Mucosa of descending colon (tissue), 3 donors: ENCODE measurements at regions not wholly inside any gene's neighbourhood (a gene's known extent, or its start where the extent isn't known, plus 50 kb on each side); places are given as distances from the start of the nearest gene placed in this dataset.

Experiments
- ATAC-seq: fragments of 200-7000 bp; cut with Tn5 transposase; one replicate; pipeline ENCODE4 v1.9.1; 2020; ENCODE audit warnings: mild to moderate bottlenecking, moderate library complexity
- DNase-seq, 3 donors: peaks; one replicate each; pipeline ENCODE4 v3.0.0-alpha.2; 2020
- H3K36me3 ChIP-seq: fragments of 200-600 bp; one replicate; pipeline ENCODE4 v1.8.0; 2021; ENCODE audit warnings: low read depth, mild to moderate bottlenecking
- H3K4me1 ChIP-seq: fragments of 200-600 bp; one replicate; pipeline ENCODE4 v1.8.0; 2021; ENCODE audit warnings: low read depth, mild to moderate bottlenecking
- H3K4me3 ChIP-seq: fragments of 200-600 bp; one replicate; pipeline ENCODE4 v1.8.0; 2021; ENCODE audit warnings: mild to moderate bottlenecking
- H3K9me3 ChIP-seq: fragments of 200-600 bp; one replicate; pipeline ENCODE4 v1.8.0; 2021; ENCODE audit warnings: mild to moderate bottlenecking
- CTCF ChIP-seq: fragments of 200-600 bp; IDR thresholded peaks from one replicate; pipeline ENCODE4 v1.8.0; 2022; ENCODE audit warnings: antibody characterized with exemption, mild to moderate bottlenecking
- intact Hi-C, 2 donors: fragments of 100-400 bp; cut with DNase I in 1 of 2; cut with micrococcal nuclease in 1 of 2; formaldehyde crosslinking; loops; one replicate each; pipeline versions ENCODE4 v1.11.0 to v1.11.1; 2022; cut with DNase I, micrococcal nuclease
- donor health status: DM: no; HTN: no; CAD: no; lungs with moderate emphysema.
- donor health status: DM: no; HTN: no; CAD: no.
- donor health status: DM: no; HTN: yes; CAD: no.

DNA sequence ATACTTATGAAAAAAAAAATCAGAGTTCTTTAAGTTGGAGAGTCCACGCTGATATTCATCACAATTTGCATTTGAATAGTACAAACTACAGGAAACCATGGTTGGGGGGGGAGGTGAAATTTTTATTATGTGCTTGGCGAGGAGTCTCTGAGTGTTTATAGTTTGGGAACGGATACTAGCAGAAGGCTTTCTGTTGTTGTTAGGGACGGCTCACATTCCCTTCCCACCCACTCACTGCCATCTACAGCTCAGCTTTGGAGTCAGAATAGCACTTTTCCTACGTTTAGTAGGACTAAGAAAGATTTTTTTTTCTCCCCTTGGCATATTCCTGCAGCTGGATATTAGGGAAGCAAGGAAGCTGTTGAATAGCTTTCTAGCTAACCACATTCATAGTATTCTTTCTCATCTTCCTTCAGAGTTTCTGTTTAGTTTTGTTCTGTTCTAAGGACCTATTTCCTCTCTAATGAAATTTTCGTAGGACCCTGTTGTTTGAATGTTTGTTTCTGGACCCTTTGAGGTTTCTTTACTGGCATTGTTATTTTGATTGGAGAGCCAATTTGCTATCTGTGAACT lies 235.1 kb upstream of the ZNF217 start:
- ATAC-seq (peak; percentile 54), DNase-seq (peak in 1 of 3 donors; percentile 43)
- Histone ChIP-seq H3K4me3 (no peak overlapping the region), H3K36me3 (no peaks in the 10 kb centered on the region), H3K9me3 (no peaks in the 10 kb centered on the region), H3K4me1 (peaks cover 23% of the 10 kb centered on the region)
- no peak for TF ChIP-seq CTCF
- intact Hi-C loops, result no loop called here

DNA sequence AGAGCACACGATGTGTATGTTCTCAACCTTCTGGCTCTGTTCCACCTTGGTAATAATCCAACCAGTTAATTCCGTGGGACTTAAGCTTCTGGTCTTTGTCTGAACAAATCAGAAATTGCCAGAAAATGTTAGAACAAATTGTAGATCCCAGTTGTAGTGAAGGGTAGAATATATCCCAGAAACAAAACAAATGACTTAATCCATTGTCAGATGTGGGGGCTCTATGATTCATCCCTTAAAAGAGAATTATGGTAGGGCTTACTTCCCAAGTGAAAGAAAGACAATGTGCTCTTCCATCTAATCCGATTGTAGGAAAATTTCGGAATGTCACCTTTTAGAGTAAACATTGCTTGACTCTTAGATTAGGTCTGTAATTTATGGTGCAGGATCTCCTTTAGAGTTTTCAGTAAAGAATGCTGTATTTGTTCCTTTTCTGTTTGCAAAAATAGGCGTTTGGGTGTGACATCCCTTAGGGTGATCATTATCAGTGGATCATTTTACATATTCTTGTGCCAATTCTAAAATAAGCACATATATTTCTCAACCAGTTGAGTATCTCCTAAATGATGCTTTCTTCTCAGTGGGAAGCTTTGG lies 234.5 kb upstream of the ZNF217 start:
- TF ChIP-seq CTCF, result no peak
- Histone ChIP-seq H3K9me3 (no peaks in the 10 kb centered on the region), H3K36me3 (no peaks in the 10 kb centered on the region), H3K4me3 (no peak overlapping the region), H3K4me1 (peaks cover 23% of the 10 kb centered on the region)
- ATAC-seq, result peak; percentile 11
- no peak for DNase-seq
- intact Hi-C loops, result no loop called here

- Histone ChIP-seq H3K36me3 (no peaks in the 10 kb centered on the region), H3K4me3 (no peak overlapping the region), H3K4me1 (peaks cover 23% of the 10 kb centered on the region), H3K9me3 (no peaks in the 10 kb centered on the region)
- DNase-seq, result no peak
- intact Hi-C loops, result no loop called here
- ATAC-seq, result no peak
- no peak for TF ChIP-seq CTCF
These were observed 233.9 kb upstream of the ZNF217 start for GRCh38 chr20:53827292-53828087.

- H3K4me3 ChIP-seq, result no peak overlapping the region
- TF ChIP-seq CTCF, result no peak
- no peaks in the 10 kb centered on the region for H3K9me3 ChIP-seq
- DNase-seq (no peak), ATAC-seq (peak; percentile 39)
- H3K36me3 ChIP-seq, result no peaks in the 10 kb centered on the region
- intact Hi-C loops, result no loop called here
- peaks cover 23% of the 10 kb centered on the region for H3K4me1 ChIP-seq
These were observed 233.1 kb upstream of the ZNF217 start for GRCh38 chr20:53826597-53827291.

DNA sequence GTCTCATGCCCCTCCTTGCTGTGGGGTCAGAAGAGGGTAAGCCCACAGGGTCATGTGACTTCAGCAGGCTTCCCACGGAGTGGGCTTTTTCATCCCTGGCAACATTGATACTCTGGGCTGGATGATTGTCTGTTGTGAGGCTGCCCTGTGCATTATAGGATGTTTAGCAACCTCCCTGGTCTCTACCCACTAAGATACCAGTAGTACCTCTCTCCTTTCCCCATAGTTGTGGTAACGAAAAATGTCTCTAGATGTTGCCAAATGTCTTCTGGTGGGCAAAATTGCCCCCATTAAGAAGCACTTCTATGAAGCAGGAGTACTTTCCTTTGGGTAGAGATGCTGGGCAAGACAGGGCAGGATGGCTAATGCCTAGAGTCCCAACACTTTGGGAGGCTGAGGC lies 232.5 kb upstream of the ZNF217 start:
- H3K4me1 ChIP-seq, result peaks cover 23% of the 10 kb centered on the region
- no peak for TF ChIP-seq CTCF
- no peak for DNase-seq
- no peak overlapping the region for H3K4me3 ChIP-seq
- H3K36me3 ChIP-seq, result no peaks in the 10 kb centered on the region
- no peak for ATAC-seq
- intact Hi-C loops, result no loop called here
- no peaks in the 10 kb centered on the region for H3K9me3 ChIP-seq
